Ishikawa (cell line): ENCODE measurements at regions not wholly inside any gene's neighbourhood (a gene's known extent, or its start where the extent isn't known, plus 50 kb on each side); places are given as distances from the start of the nearest gene placed in this dataset.

ENCODE experiments used
- CEBPB ChIP-seq: IDR thresholded peaks from 2 replicates; pipeline ENCODE4 v1.6.1; 2012
- EP300 ChIP-seq: IDR thresholded peaks from 2 replicates; pipeline ENCODE4 v1.6.1; 2012; ENCODE audit warnings: borderline replicate concordance
- FOXM1 ChIP-seq: IDR thresholded peaks from 2 replicates; pipeline ENCODE4 v1.6.1; 2012; ENCODE audit warnings: low read depth, borderline replicate concordance
- NFIC ChIP-seq: IDR thresholded peaks from 2 replicates; pipeline ENCODE4 v1.6.1; 2012
- ZBTB7A ChIP-seq: IDR thresholded peaks from 2 replicates; pipeline ENCODE4 v1.6.1; 2012; ENCODE audit warnings: low read depth
- TF ChIP-seq, protein P1 (sequence below): IDR thresholded peaks from 2 replicates; pipeline ENCODE4 v1.6.1; 2012
- TF ChIP-seq, protein P2 (sequence below): IDR thresholded peaks from 2 replicates; pipeline ENCODE4 v1.6.1; 2012; ENCODE audit warnings: low read depth, mild to moderate bottlenecking

DNA sequence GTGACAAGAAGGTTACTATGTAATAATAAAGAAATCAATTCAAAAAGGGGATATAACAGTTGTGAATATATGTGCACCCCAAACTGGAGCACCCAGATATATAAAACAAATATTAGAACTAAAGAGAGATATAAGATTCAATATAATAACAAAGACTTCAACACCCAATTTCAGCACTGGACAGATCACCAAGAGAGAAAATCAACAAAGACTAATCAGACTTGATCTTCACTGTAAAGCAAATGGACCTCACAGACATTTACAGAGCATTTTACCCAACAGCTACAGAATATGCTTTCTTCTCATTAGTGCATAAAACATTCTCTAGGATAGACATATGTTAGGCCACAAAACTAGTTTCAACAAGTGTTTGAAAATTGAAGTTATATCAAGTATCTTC lies 287.7 kb downstream of the DSC3 start:
- TF ChIP-seq EP300 (no peak), FOXM1 (no peak), ZBTB7A (no peak), NFIC (no peak), CEBPB (no peak)
- TF ChIP-seq, protein P1, sequence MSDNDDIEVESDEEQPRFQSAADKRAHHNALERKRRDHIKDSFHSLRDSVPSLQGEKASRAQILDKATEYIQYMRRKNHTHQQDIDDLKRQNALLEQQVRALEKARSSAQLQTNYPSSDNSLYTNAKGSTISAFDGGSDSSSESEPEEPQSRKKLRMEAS: no peak
- TF ChIP-seq, protein P2, sequence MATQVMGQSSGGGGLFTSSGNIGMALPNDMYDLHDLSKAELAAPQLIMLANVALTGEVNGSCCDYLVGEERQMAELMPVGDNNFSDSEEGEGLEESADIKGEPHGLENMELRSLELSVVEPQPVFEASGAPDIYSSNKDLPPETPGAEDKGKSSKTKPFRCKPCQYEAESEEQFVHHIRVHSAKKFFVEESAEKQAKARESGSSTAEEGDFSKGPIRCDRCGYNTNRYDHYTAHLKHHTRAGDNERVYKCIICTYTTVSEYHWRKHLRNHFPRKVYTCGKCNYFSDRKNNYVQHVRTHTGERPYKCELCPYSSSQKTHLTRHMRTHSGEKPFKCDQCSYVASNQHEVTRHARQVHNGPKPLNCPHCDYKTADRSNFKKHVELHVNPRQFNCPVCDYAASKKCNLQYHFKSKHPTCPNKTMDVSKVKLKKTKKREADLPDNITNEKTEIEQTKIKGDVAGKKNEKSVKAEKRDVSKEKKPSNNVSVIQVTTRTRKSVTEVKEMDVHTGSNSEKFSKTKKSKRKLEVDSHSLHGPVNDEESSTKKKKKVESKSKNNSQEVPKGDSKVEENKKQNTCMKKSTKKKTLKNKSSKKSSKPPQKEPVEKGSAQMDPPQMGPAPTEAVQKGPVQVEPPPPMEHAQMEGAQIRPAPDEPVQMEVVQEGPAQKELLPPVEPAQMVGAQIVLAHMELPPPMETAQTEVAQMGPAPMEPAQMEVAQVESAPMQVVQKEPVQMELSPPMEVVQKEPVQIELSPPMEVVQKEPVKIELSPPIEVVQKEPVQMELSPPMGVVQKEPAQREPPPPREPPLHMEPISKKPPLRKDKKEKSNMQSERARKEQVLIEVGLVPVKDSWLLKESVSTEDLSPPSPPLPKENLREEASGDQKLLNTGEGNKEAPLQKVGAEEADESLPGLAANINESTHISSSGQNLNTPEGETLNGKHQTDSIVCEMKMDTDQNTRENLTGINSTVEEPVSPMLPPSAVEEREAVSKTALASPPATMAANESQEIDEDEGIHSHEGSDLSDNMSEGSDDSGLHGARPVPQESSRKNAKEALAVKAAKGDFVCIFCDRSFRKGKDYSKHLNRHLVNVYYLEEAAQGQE: peak; percentile 77
